ENCODE measurements at regions not wholly inside any gene's neighbourhood (a gene's known extent, or its start where the extent isn't known, plus 50 kb on each side); places are given as distances from the start of the nearest gene placed in this dataset.

DNA sequence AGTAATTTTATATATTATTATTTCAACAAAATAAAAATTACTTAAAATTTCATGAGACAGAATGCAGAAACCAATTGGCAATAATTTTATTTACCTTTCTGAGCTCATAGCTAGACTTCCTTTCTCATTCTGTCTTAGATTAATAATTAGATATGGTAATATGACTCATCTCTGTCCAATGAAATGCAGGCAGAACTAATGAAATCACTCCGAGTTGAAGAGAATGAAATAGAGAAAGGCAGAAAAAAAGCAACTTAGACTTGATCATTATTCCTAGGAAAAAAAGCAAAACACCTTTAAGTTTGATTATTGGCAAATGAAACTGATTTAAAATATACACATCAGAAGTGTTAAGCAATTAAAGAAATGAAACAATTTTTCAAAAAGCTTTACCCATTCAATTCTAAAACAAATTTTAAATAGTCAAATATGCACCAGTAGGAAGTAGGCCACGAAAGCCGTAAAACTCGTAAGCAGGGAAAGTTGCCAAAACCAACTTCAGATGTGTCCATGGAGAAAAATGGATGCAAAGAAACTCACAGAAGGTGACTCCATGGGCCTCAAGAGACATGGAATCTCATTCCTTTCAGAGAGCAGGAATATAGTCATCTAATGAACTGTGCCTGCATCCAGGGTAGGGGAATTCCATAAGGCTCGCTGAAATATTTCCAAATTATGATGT lies 293.8 kb upstream of the RGS17 start:
- no peak for DNase-seq
- no peak for TF ChIP-seq CTCF (IDR thresholded peaks at IDR 0.05; ENCODE audit: unreplicated experiment)
- no peak overlapping the region for H3K27ac Mint-ChIP-seq (ENCODE audit: unreplicated experiment)
- no peaks in the 10 kb centered on the region for H3K9me3 Mint-ChIP-seq (ENCODE audit: low read depth, unreplicated experiment)
- CTCF ChIA-PET: interaction anchor here (0.6 kb wide), 1 partner anchor 107 kb away, joined by 3 read pairs; no protein-coding TSS in a partner anchor
- intact Hi-C loops (cut with micrococcal nuclease; ENCODE audit: unreplicated experiment): no loop called here
- no peak overlapping the region for H3K4me3 Mint-ChIP-seq (ENCODE audit: low read depth, unreplicated experiment)
- H3K4me1 Mint-ChIP-seq (ENCODE audit: low read depth, unreplicated experiment): no peaks in the 10 kb centered on the region
- no peaks in the 10 kb centered on the region for H3K27me3 Mint-ChIP-seq (ENCODE audit: unreplicated experiment)
- H3K36me3 Mint-ChIP-seq (ENCODE audit: insufficient read depth, unreplicated experiment): no peaks in the 10 kb centered on the region
- BruUV-seq (replicated peaks): no TSS peak

DNA sequence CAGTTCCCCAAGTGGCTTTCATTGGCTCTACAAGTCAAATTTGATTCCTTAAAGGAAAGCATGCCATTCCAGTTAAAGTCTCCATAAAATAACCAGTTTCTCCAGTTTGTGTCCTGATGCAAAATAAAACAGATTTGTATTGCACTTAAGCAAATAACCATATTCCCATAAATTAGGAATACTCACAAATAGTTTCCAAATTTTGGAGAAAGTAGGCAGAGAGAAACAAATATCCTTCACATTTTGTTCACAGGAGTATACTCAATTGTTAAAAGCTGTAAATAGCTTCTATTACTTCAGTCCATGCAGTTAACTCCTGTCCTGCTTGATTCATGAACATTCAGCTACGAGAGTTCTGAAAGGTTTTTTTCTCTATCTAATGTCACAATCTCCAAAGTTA lies 281.4 kb upstream of the RGS17 start:
- CTCF ChIA-PET: no interaction called here
- Mint-ChIP-seq H3K36me3 (ENCODE audit: insufficient read depth, unreplicated experiment) (no peaks in the 10 kb centered on the region), H3K27ac (ENCODE audit: unreplicated experiment) (no peak overlapping the region), H3K4me3 (ENCODE audit: low read depth, unreplicated experiment) (no peak overlapping the region), H3K4me1 (ENCODE audit: low read depth, unreplicated experiment) (no peaks in the 10 kb centered on the region), H3K27me3 (ENCODE audit: unreplicated experiment) (no peaks in the 10 kb centered on the region), H3K9me3 (ENCODE audit: low read depth, unreplicated experiment) (no peaks in the 10 kb centered on the region)
- intact Hi-C loops (cut with micrococcal nuclease; ENCODE audit: unreplicated experiment): no loop called here
- DNase-seq: no peak
- no peak for TF ChIP-seq CTCF (IDR thresholded peaks at IDR 0.05; ENCODE audit: unreplicated experiment)
- no TSS peak for BruUV-seq (replicated peaks)

DNA sequence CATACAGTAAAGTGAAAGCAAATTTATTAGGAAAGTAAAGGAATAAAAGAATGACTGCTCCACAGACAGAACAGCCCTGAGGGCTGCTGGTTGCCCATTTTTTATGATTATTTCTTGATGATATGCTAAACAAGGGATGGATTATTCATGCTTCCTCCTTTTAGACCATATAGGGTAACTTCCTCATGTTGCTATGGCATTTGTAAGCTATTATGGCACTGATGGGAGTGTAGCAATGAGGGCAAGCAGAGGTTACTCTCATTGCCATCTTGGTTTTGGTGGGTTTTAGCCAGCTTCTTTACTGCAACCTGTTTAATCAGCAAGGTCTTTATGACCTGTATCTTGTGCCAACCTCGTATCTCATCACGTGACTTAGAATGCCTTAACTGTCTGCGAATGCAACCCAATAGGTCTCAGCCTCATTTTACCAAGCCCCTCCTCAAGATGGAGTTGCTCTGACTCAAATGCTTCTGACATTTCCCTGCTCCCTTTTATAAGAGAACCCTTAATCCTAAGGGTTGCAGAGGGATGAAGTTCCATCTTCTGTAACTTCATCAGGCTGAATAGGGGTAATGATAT lies 280.1 kb upstream of the RGS17 start:
- no peaks in the 10 kb centered on the region for H3K9me3 Mint-ChIP-seq (ENCODE audit: low read depth, unreplicated experiment)
- no peaks in the 10 kb centered on the region for H3K27me3 Mint-ChIP-seq (ENCODE audit: unreplicated experiment)
- intact Hi-C loops (cut with micrococcal nuclease; ENCODE audit: unreplicated experiment): no loop called here
- TF ChIP-seq CTCF (IDR thresholded peaks at IDR 0.05; ENCODE audit: unreplicated experiment): no peak
- no peak overlapping the region for H3K27ac Mint-ChIP-seq (ENCODE audit: unreplicated experiment)
- no peaks in the 10 kb centered on the region for H3K4me1 Mint-ChIP-seq (ENCODE audit: low read depth, unreplicated experiment)
- BruUV-seq (replicated peaks): no TSS peak
- no peak for DNase-seq
- CTCF ChIA-PET: interaction anchor here (0.6 kb wide), 1 partner anchor 64 kb away, joined by 4 read pairs; no protein-coding TSS in a partner anchor
- H3K4me3 Mint-ChIP-seq (ENCODE audit: low read depth, unreplicated experiment): no peak overlapping the region
- no peaks in the 10 kb centered on the region for H3K36me3 Mint-ChIP-seq (ENCODE audit: insufficient read depth, unreplicated experiment)

DNA sequence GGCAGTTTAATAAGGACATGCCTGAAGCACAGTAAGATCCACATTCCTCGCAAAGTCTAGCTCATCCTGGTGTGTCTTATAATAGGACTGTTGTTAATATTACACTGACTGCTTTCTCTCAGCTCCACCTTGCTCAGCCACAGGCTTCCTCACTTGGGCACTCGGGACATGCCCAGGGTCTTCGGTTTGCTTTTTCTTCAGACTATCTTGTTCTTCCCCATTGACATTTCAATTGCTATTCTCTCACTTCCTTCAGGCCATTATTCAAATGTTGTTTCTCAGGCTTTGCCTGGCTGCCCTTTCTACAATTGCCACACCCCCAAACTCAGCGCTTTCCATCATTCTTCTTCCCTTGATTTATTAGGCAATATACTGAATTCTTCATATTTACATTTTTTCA lies 274.8 kb upstream of the RGS17 start:
- CTCF ChIA-PET: no interaction called here
- no TSS peak for BruUV-seq (replicated peaks)
- TF ChIP-seq CTCF (IDR thresholded peaks at IDR 0.05; ENCODE audit: unreplicated experiment): no peak
- intact Hi-C loops (cut with micrococcal nuclease; ENCODE audit: unreplicated experiment): no loop called here
- H3K27ac Mint-ChIP-seq (ENCODE audit: unreplicated experiment): no peak overlapping the region
- no peak overlapping the region for H3K4me3 Mint-ChIP-seq (ENCODE audit: low read depth, unreplicated experiment)
- no peaks in the 10 kb centered on the region for H3K36me3 Mint-ChIP-seq (ENCODE audit: insufficient read depth, unreplicated experiment)
- H3K27me3 Mint-ChIP-seq (ENCODE audit: unreplicated experiment): no peaks in the 10 kb centered on the region
- no peak for DNase-seq
- no peaks in the 10 kb centered on the region for H3K4me1 Mint-ChIP-seq (ENCODE audit: low read depth, unreplicated experiment)
- H3K9me3 Mint-ChIP-seq (ENCODE audit: low read depth, unreplicated experiment): no peaks in the 10 kb centered on the region

Measured in Calu3 (cell line).